Suprapubic skin (tissue), 4 donors: ENCODE measurements at regions not wholly inside any gene's neighbourhood (a gene's known extent, or its start where the extent isn't known, plus 50 kb on each side); places are given as distances from the start of the nearest gene placed in this dataset.

Source experiments
- DNase-seq, 2 donors: peaks; one replicate each; pipeline ENCODE4 v3.0.0-alpha.2; 2019; ENCODE audit warnings: low spot score in 2 of 2
- H3K27ac ChIP-seq: fragments of 200-600 bp; sonication (generic); one replicate; pipeline ENCODE4 v1.5.1; 2019
- H3K27me3 ChIP-seq: fragments of 200-600 bp; sonication (generic); one replicate; pipeline ENCODE4 v1.5.1; 2019
- H3K36me3 ChIP-seq: fragments of 200-600 bp; sonication (generic); one replicate; pipeline ENCODE4 v1.5.1; 2019
- H3K4me1 ChIP-seq: fragments of 200-600 bp; sonication (generic); one replicate; pipeline ENCODE4 v1.5.1; 2019
- H3K4me3 ChIP-seq: fragments of 200-600 bp; sonication (generic); one replicate; pipeline ENCODE4 v1.5.1; 2019; ENCODE audit warnings: mild to moderate bottlenecking
- H3K9me3 ChIP-seq: fragments of 200-600 bp; sonication (generic); one replicate; pipeline ENCODE4 v1.5.1; 2019
- EP300 ChIP-seq: sonication (generic); formaldehyde crosslinking; IDR thresholded peaks from one replicate; pipeline ENCODE4 v1.6.1; 2017; ENCODE audit warnings: antibody characterized with exemption
- POLR2A ChIP-seq, 2 donors: fragments of 450-650 bp; IDR thresholded peaks; one replicate each; pipeline ENCODE4 v1.6.1; 2017; ENCODE audit warnings: antibody characterized with exemption in 2 of 2, mild to moderate bottlenecking in 2 of 2, moderate library complexity in 2 of 2
- POLR2AphosphoS5 ChIP-seq, 3 donors: sonication (generic); formaldehyde crosslinking; IDR thresholded peaks; one replicate each; pipeline ENCODE4 v1.6.1; 2017; ENCODE audit warnings: antibody characterized with exemption in 3 of 3
- WGBS: methylation state at CpG from one replicate; pipeline ENCODE4 v1.1.5; 2018; 5-methylcytosine and 5-hydroxymethylcytosine counted together
- TF ChIP-seq, protein P1 (sequence below), 2 donors: fragments of 200-600 bp in 1 of 2; fragments of 450-650 bp in 1 of 2; sonication (generic) in 1 of 2; IDR thresholded peaks; one replicate each; pipeline ENCODE4 v1.5.1; 2016 to 2019; ENCODE audit warnings: antibody characterized with exemption in 2 of 2, mild to moderate bottlenecking in 1 of 2, moderate library complexity in 1 of 2

DNA sequence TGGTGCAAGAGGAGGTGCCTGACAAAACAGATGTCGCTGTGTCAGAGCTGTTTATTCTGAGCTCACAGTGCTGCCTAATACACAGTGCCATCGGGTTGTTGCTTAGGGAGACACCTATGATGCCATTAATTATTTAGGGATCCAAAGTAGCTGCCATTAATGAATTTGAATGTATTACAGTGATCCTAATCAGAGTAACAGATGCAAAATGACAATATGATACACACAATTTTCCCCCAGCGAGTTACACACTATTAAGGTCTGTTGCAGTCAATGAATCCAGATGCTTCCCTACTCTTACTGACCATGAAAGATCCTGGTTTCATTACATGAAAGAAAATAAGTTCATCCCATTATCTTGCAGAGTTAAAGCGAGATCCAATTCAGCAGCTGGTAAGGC, 91.3 kb downstream of the RWDD3 start:
- H3K4me1 ChIP-seq = peaks cover 4% of the 10 kb centered on the region
- no peaks in the 10 kb centered on the region for H3K9me3 ChIP-seq
- no peaks in the 10 kb centered on the region for H3K27me3 ChIP-seq
- TF ChIP-seq POLR2AphosphoS5 (IDR thresholded peaks at IDR 0.05) (no peak), EP300 (no peak), POLR2A (IDR thresholded peaks at IDR 0.05) (no peak)
- TF ChIP-seq, protein P1, sequence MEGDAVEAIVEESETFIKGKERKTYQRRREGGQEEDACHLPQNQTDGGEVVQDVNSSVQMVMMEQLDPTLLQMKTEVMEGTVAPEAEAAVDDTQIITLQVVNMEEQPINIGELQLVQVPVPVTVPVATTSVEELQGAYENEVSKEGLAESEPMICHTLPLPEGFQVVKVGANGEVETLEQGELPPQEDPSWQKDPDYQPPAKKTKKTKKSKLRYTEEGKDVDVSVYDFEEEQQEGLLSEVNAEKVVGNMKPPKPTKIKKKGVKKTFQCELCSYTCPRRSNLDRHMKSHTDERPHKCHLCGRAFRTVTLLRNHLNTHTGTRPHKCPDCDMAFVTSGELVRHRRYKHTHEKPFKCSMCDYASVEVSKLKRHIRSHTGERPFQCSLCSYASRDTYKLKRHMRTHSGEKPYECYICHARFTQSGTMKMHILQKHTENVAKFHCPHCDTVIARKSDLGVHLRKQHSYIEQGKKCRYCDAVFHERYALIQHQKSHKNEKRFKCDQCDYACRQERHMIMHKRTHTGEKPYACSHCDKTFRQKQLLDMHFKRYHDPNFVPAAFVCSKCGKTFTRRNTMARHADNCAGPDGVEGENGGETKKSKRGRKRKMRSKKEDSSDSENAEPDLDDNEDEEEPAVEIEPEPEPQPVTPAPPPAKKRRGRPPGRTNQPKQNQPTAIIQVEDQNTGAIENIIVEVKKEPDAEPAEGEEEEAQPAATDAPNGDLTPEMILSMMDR (IDR thresholded peaks at IDR 0.05) = no peak
- H3K36me3 ChIP-seq = no peaks in the 10 kb centered on the region
- DNase-seq = no peak
- H3K4me3 ChIP-seq = no peak overlapping the region
- no peak overlapping the region for H3K27ac ChIP-seq
- WGBS = 95% methylated on average over 4 of the region's 4 CpGs

DNA sequence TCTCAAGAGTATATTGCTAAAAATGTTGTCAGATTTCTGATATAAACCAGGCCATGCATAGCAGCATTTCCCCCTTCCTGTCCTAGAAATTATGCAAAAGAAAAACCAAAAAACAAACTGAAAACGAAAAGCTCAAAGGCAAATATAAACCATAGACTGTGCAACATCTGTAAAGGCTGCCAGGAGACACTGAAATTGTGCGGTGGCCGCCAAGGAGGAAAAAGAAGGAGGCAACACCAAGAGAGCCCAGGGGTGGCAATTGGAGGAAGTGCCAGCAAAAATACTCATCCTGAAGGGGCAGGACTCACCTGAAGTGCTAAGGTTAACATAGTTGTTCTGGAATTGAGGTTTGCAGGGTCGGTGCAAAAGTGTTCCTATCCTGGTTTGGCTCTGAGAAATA, 92.0 kb downstream of the RWDD3 start:
- no peak for DNase-seq
- Histone ChIP-seq H3K36me3 (no peaks in the 10 kb centered on the region), H3K4me3 (no peak overlapping the region), H3K27me3 (no peaks in the 10 kb centered on the region), H3K27ac (no peak overlapping the region), H3K4me1 (peaks cover 4% of the 10 kb centered on the region), H3K9me3 (no peaks in the 10 kb centered on the region)
- 52% methylated on average over 4 of the region's 4 CpGs for WGBS
- TF ChIP-seq, protein P1 (IDR thresholded peaks at IDR 0.05) = no peak
- TF ChIP-seq EP300 (no peak), POLR2AphosphoS5 (IDR thresholded peaks at IDR 0.05) (no peak), POLR2A (IDR thresholded peaks at IDR 0.05) (no peak)

DNA sequence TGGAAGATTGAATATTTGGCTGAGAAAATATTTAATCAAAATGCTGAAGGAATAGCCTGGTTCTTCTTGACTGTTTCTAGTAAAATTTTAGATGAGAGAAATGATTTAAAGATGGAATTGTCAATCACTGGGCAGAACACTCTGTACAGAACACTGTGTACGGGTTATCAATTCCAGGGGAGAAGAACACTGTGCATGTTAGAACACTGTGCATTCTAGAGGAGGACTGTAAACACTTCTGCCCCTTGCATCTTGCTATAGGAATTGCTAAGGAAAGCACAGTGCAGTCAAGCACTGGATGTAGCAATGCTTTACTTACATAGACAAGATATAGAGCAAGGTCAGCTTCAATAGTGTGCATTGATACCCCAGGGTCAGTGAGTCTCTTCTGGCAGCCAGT, 98.7 kb downstream of the RWDD3 start:
- Histone ChIP-seq H3K9me3 (no peaks in the 10 kb centered on the region), H3K27me3 (no peaks in the 10 kb centered on the region), H3K27ac (no peak overlapping the region), H3K36me3 (no peaks in the 10 kb centered on the region), H3K4me3 (no peak overlapping the region), H3K4me1 (no peaks in the 10 kb centered on the region)
- WGBS = 92% methylated on average over 1 of the region's 1 CpG
- TF ChIP-seq EP300 (no peak), POLR2A (IDR thresholded peaks at IDR 0.05) (no peak), POLR2AphosphoS5 (IDR thresholded peaks at IDR 0.05) (no peak)
- TF ChIP-seq, protein P1 (IDR thresholded peaks at IDR 0.05) = no peak
- no peak for DNase-seq

DNA sequence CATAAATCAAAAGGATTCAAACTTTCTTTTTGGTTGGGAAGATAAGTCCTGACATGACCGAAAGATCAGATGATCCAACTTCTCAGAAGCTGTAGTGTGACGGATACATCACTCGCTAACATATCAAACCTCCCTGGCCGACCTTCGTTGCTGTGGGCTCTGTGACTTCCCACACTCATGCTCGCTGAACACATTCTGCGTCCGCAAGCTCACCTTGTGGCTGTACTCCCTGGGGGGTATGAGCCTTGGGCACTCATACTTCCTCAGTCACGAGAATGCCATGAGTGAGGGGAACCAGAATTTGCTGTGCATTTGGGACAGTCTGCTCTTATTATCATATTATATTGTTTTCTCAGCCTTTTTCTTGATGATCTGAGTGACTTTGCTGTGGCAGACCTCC, 105.4 kb downstream of the RWDD3 start:
- no peak for DNase-seq
- no peak for TF ChIP-seq POLR2A (IDR thresholded peaks at IDR 0.05)
- TF ChIP-seq, protein P1 (IDR thresholded peaks at IDR 0.05) = no peak
- no peak for TF ChIP-seq POLR2AphosphoS5 (IDR thresholded peaks at IDR 0.05)
- no peak for TF ChIP-seq EP300

DNA sequence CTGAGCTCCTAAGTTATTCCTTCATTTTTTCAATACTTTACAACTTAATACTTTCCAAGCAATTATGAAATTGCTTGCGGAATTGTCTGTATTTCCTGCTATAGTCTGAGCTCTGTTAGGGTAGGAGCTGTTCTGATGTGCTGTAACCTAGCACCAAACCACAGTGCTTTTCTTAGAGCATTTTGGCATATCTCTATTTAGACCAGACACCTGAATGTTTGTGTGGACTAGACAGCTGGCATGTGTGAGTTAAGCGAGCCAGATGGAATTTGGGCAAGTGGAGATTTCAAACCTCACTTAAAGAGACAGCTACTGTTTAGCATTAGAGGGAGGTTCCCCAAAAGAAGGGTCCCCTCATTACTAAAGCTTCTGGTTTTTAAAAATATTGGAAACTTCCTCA, 106.1 kb downstream of the RWDD3 start:
- 54% methylated on average over 2 of the region's 2 CpGs for WGBS
- TF ChIP-seq, protein P1 (IDR thresholded peaks at IDR 0.05) = no peak
- TF ChIP-seq EP300 (no peak), POLR2AphosphoS5 (IDR thresholded peaks at IDR 0.05) (no peak), POLR2A (IDR thresholded peaks at IDR 0.05) (no peak)
- H3K4me1 ChIP-seq = no peaks in the 10 kb centered on the region
- no peak overlapping the region for H3K4me3 ChIP-seq
- no peak for DNase-seq
- no peaks in the 10 kb centered on the region for H3K36me3 ChIP-seq
- H3K27me3 ChIP-seq = no peaks in the 10 kb centered on the region
- H3K9me3 ChIP-seq = no peaks in the 10 kb centered on the region
- no peak overlapping the region for H3K27ac ChIP-seq

More for the DNA sequence above, 105.4 kb downstream of the RWDD3 start:
- Histone ChIP-seq H3K4me3 (no peak overlapping the region), H3K9me3 (no peaks in the 10 kb centered on the region), H3K27me3 (no peaks in the 10 kb centered on the region), H3K4me1 (no peaks in the 10 kb centered on the region), H3K27ac (no peak overlapping the region), H3K36me3 (no peaks in the 10 kb centered on the region)
- 83% methylated on average over 9 of the region's 9 CpGs for WGBS
